Activated CD8-positive, alpha-beta T cell treated with anti-CD3 and anti-CD28 coated beads for 36 hours (primary cell): ENCODE measurements at regions not wholly inside any gene's neighbourhood (a gene's known extent, or its start where the extent isn't known, plus 50 kb on each side); places are given as distances from the start of the nearest gene placed in this dataset.

Source experiments
- ATAC-seq: fragments of 200-7000 bp; cut with Tn5 transposase; one replicate; pipeline ENCODE4 v1.10.0; 2021; ENCODE audit warnings: mild to moderate bottlenecking, moderate library complexity
- CTCF ChIA-PET: fragments of 350-600 bp; sonication (Branson Sonifier 250); formaldehyde crosslinking; loops from one replicate; lab custom pipeline; 2021; ENCODE audit warnings: antibody characterized with exemption; lab: Charles Lee
- POLR2A ChIA-PET: fragments of 350-600 bp; sonication (Branson Sonifier 250); formaldehyde crosslinking; loops from one replicate; lab custom pipeline; 2021; ENCODE audit warnings: antibody characterized with exemption; lab: Charles Lee
- DNase-seq: peaks from one replicate; pipeline ENCODE4 v3.0.0-alpha.2; 2020
- H3K27ac Mint-ChIP-seq: one replicate; pipeline ENCODE4 v1.8.0; 2021; ENCODE audit warnings: mild to moderate bottlenecking, mixed read lengths
- H3K27me3 Mint-ChIP-seq: one replicate; pipeline ENCODE4 v1.8.0; 2021; ENCODE audit warnings: mixed read lengths
- H3K36me3 Mint-ChIP-seq: one replicate; pipeline ENCODE4 v1.8.0; 2021; ENCODE audit warnings: low read depth, mixed read lengths
- H3K4me1 Mint-ChIP-seq: one replicate; pipeline ENCODE4 v1.8.0; 2021; ENCODE audit warnings: low read depth, mixed read lengths
- H3K4me3 Mint-ChIP-seq: one replicate; pipeline ENCODE4 v1.8.0; 2021; ENCODE audit warnings: mild to moderate bottlenecking, moderate library complexity, mixed read lengths
- H3K9me3 Mint-ChIP-seq: one replicate; pipeline ENCODE4 v1.8.0; 2021; ENCODE audit warnings: mixed read lengths
- CTCF ChIP-seq: fragments of 200-600 bp; IDR thresholded peaks from one replicate; pipeline ENCODE4 v1.8.0; 2022; ENCODE audit warnings: antibody characterized with exemption, mild to moderate bottlenecking
- intact Hi-C: fragments of 100-400 bp; cut with micrococcal nuclease; formaldehyde crosslinking; loops from one replicate; pipeline ENCODE4 v1.10.0; 2022

- ChIA-PET CTCF (no interaction called here), POLR2A (no interaction called here)
- Mint-ChIP-seq H3K4me3 (no peak overlapping the region), H3K4me1 (no peaks in the 10 kb centered on the region), H3K27ac (no peak overlapping the region), H3K9me3 (no peaks in the 10 kb centered on the region), H3K27me3 (peaks cover 1% of the 10 kb centered on the region), H3K36me3 (no peaks in the 10 kb centered on the region)
- TF ChIP-seq CTCF: no peak
- no peak for DNase-seq
- ATAC-seq: no peak
- intact Hi-C loops: no loop called here
These were observed 108.6 kb upstream of the TAC1 start for GRCh38 chr7:97623333-97623732.

GRCh38 chr7:97630116-97630515 is 101.8 kb upstream of the TAC1 start:
- DNase-seq (no peak), ATAC-seq (no peak)
- H3K4me1 Mint-ChIP-seq: no peaks in the 10 kb centered on the region
- no peaks in the 10 kb centered on the region for H3K36me3 Mint-ChIP-seq
- H3K27me3 Mint-ChIP-seq: no peaks in the 10 kb centered on the region
- intact Hi-C loops: no loop called here
- H3K9me3 Mint-ChIP-seq: no peaks in the 10 kb centered on the region
- TF ChIP-seq CTCF: no peak
- no peak overlapping the region for H3K27ac Mint-ChIP-seq
- ChIA-PET CTCF (no interaction called here), POLR2A (no interaction called here)
- no peak overlapping the region for H3K4me3 Mint-ChIP-seq

GRCh38 chr7:97635622-97636021 is 96.3 kb upstream of the TAC1 start:
- Mint-ChIP-seq H3K9me3 (no peaks in the 10 kb centered on the region), H3K27me3 (no peaks in the 10 kb centered on the region), H3K4me3 (no peak overlapping the region), H3K36me3 (no peaks in the 10 kb centered on the region), H3K4me1 (no peaks in the 10 kb centered on the region), H3K27ac (no peak overlapping the region)
- DNase-seq: no peak
- no peak for TF ChIP-seq CTCF
- ChIA-PET CTCF (no interaction called here), POLR2A (no interaction called here)
- ATAC-seq: no peak
- intact Hi-C loops: no loop called here

DNA sequence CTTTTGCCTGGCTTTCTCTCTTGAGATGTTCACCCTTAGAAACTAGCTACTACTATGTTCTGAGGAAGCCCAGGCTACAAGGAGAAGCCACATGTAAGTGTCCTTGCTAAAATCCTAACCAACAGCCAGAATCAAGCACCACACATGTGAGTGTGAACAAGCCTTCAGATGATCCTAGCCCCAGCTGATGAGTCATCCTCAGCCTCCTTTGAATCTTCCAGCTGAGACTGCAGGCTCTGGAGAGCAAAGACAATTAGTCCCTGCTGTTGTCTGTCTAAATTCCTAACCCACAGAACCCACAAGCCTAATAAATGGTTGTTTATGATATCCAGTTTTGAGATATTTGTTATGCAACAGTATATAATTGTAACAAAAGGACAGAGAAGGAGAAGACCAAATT is 92.8 kb upstream of the TAC1 start:
- POLR2A ChIA-PET: no interaction called here
- no peak for DNase-seq

DNA sequence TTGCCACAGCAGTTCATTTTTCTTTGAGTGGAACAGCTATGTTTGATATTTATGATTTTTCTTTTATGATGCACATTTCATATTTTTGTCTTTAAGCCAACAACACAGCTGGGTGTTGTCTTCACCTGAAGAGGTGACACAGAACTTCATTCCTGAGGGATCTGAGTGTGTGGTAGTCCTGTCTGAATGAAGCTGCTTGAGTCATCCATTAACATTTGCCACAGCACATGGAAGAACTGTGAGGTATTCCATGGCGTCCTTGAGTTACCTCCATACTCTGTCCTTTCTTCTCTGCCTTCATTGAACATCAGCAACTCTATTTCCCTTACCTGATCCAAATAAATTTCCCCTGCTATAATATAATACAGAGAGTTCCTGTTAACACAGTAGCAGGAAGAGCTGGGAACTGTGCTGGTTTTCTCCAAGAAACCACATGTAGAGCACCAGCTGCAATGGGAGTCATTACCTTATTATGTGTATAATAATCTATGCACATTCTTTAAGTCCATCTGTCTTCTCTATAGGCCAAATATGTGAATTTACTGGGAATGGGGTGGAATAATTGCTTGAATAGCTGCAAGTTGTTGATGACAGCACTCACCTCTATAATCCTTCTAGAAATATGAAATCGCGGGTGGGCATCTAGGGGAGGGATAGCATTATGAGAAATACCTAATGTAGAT is 72.4 kb upstream of the TAC1 start:
- POLR2A ChIA-PET: no interaction called here
- H3K4me1 Mint-ChIP-seq: no peaks in the 10 kb centered on the region
- DNase-seq (no peak), ATAC-seq (no peak)
- TF ChIP-seq CTCF: no peak
- no peaks in the 10 kb centered on the region for H3K36me3 Mint-ChIP-seq
- intact Hi-C loops: no loop called here
- no peak overlapping the region for H3K4me3 Mint-ChIP-seq
- H3K27ac Mint-ChIP-seq: no peak overlapping the region
- CTCF ChIA-PET: no interaction called here
- no peaks in the 10 kb centered on the region for H3K9me3 Mint-ChIP-seq
- no peaks in the 10 kb centered on the region for H3K27me3 Mint-ChIP-seq

More for the DNA sequence above, 92.8 kb upstream of the TAC1 start:
- TF ChIP-seq CTCF: no peak
- H3K4me1 Mint-ChIP-seq: no peaks in the 10 kb centered on the region
- no peak overlapping the region for H3K27ac Mint-ChIP-seq
- H3K4me3 Mint-ChIP-seq: no peak overlapping the region
- intact Hi-C loops: no loop called here
- H3K27me3 Mint-ChIP-seq: no peaks in the 10 kb centered on the region
- H3K9me3 Mint-ChIP-seq: peaks cover 2% of the 10 kb centered on the region
- H3K36me3 Mint-ChIP-seq: no peaks in the 10 kb centered on the region
- CTCF ChIA-PET: no interaction called here
- no peak for ATAC-seq
